H1 (cell line): ENCODE measurements at regions not wholly inside any gene's neighbourhood (a gene's known extent, or its start where the extent isn't known, plus 50 kb on each side); places are given as distances from the start of the nearest gene placed in this dataset.

Experiments
- CTCF ChIA-PET: fragments of 300-600 bp; sonication (Branson Sonifier 250); formaldehyde crosslinking; loops from one replicate; lab custom pipeline; 2021; ENCODE audit not compliant: partially characterized antibody; lab: Charles Lee
- POLR2A ChIA-PET: fragments of 300-600 bp; sonication (Branson Sonifier 250); formaldehyde crosslinking; loops from one replicate; lab custom pipeline; 2021; ENCODE audit warnings: inconsistent platforms; ENCODE audit not compliant: partially characterized antibody; lab: Charles Lee
- DNase-seq, 2 experiments: peaks; one replicate each; pipeline versions ENCODE4 v3.0.0 to v3.0.0-alpha.2; 2010 to 2022; ENCODE audit warnings: low spot score in 2 of 2, low read depth in 1 of 2, mixed read lengths in 1 of 2
- FAIRE-seq: peaks from 2 replicates; lab custom pipeline; 2011; peaks lifted over from hg19 to GRCh38; lab: Jason Lieb, UNC
- H2AFZ ChIP-seq: 2 replicates; pipeline ENCODE4 v1.8.1; 2012; ENCODE audit warnings: low read length, inconsistent platforms
- H2AK5ac ChIP-seq: 2 replicates; pipeline ENCODE4 v1.6.1; 2013; ENCODE audit warnings: low read depth, low read length
- H2BK120ac ChIP-seq: replicated peaks from 2 replicates; pipeline ENCODE3; 2013; ENCODE audit warnings: low read depth, low read length, inconsistent platforms
- H2BK12ac ChIP-seq: 2 replicates; pipeline ENCODE4 v1.6.1; 2013; ENCODE audit warnings: low read depth, low read length
- H2BK15ac ChIP-seq: 2 replicates; pipeline ENCODE4 v1.6.1; 2013; ENCODE audit warnings: low read length
- H2BK20ac ChIP-seq: 2 replicates; pipeline ENCODE4 v1.6.1; 2013; ENCODE audit warnings: low read length
- H2BK5ac ChIP-seq: 2 replicates; pipeline ENCODE4 v1.6.1; 2013; ENCODE audit warnings: low read depth, low read length
- H3K14ac ChIP-seq: 2 replicates; pipeline ENCODE4 v1.6.1; 2013; ENCODE audit warnings: inconsistent platforms; ENCODE audit not compliant: insufficient read length
- H3K18ac ChIP-seq: 2 replicates; pipeline ENCODE4 v1.6.1; 2013; ENCODE audit warnings: low read length; ENCODE audit errors: extremely low read depth
- H3K23ac ChIP-seq: 2 replicates; pipeline ENCODE4 v1.6.1; 2013; ENCODE audit warnings: inconsistent platforms; ENCODE audit not compliant: insufficient read length
- H3K23me2 ChIP-seq: 2 replicates; pipeline ENCODE4 v1.6.1; 2013; ENCODE audit warnings: low read depth, low read length
- H3K27ac ChIP-seq: 2 replicates; pipeline ENCODE4 v1.6.1; 2011; ENCODE audit warnings: low read depth, low read length, inconsistent platforms
- H3K27me3 ChIP-seq, 4 experiments: replicated peaks in 1 of 4; 1 replicate in 1 of 4; 2 replicates in 3 of 4; pipeline versions ENCODE4 v1.6.1 to v1.8.1; 2011 to 2013; ENCODE audit warnings: low read length in 3 of 4, mild to moderate bottlenecking in 3 of 4, inconsistent platforms in 2 of 4, mixed read lengths in 2 of 4, moderate library complexity in 1 of 4; ENCODE audit not compliant: control insufficient read depth in 3 of 4, insufficient read depth in 3 of 4; ENCODE audit errors: extremely low read depth in 1 of 4
- H3K36me3 ChIP-seq, 4 experiments: 2 replicates each; pipeline versions ENCODE4 v1.6.1 to v1.8.1; 2011 to 2013; ENCODE audit warnings: mild to moderate bottlenecking in 4 of 4, low read length in 3 of 4, moderate library complexity in 2 of 4, control low read depth in 1 of 4, inconsistent platforms in 1 of 4; ENCODE audit not compliant: insufficient read depth in 4 of 4, control insufficient read depth in 2 of 4
- H3K4ac ChIP-seq: replicated peaks from 2 replicates; pipeline ENCODE3; 2013; ENCODE audit warnings: low read length, low read depth, mixed read lengths, inconsistent platforms; ENCODE audit not compliant: insufficient read length
- H3K4me1 ChIP-seq, 4 experiments: replicated peaks in 1 of 4; 1 replicate in 1 of 4; 2 replicates in 3 of 4; pipeline versions ENCODE4 v1.6.1 to v1.8.1; 2011 to 2013; ENCODE audit warnings: low read length in 3 of 4, inconsistent platforms in 2 of 4, mixed read lengths in 1 of 4; ENCODE audit not compliant: insufficient read depth in 4 of 4, control insufficient read depth in 3 of 4
- H3K4me2 ChIP-seq, 2 experiments: 2 replicates each; pipeline versions ENCODE4 v1.6.1 to v1.8.1; 2011 to 2013; ENCODE audit warnings: low read depth in 2 of 2, low read length in 2 of 2, control low read depth in 1 of 2, inconsistent platforms in 1 of 2, mild to moderate bottlenecking in 1 of 2; ENCODE audit not compliant: insufficient read depth in 1 of 2
- H3K4me3 ChIP-seq, 4 experiments: fragments of 200-600, 300-600 bp in 1 of 4; sonication (generic), shearing (Covaris generic), sonication (Bioruptor Twin) in 1 of 4; 2 replicates each; pipeline versions ENCODE4 v1.5.1 to v1.8.1; 2011 to 2016; ENCODE audit warnings: low read length in 4 of 4, low read depth in 3 of 4, control low read depth in 2 of 4, inconsistent platforms in 2 of 4, mild to moderate bottlenecking in 2 of 4, mixed read lengths in 1 of 4, moderate library complexity in 1 of 4; ENCODE audit not compliant: insufficient read depth in 2 of 4; ENCODE audit errors: extremely low read depth in 1 of 4
- H3K56ac ChIP-seq: replicated peaks from 2 replicates; pipeline ENCODE3; 2013; ENCODE audit warnings: low read depth, mild to moderate bottlenecking, mixed read lengths, low read length, inconsistent platforms; ENCODE audit not compliant: insufficient read length
- H3K79me1 ChIP-seq: 2 replicates; pipeline ENCODE4 v1.6.1; 2013; ENCODE audit warnings: low read depth, low read length, control low read depth
- H3K79me2 ChIP-seq, 2 experiments: 2 replicates each; pipeline versions ENCODE4 v1.6.1 to v1.8.1; 2012 to 2013; ENCODE audit warnings: low read length in 2 of 2, mild to moderate bottlenecking in 2 of 2, inconsistent platforms in 1 of 2; ENCODE audit not compliant: insufficient read depth in 2 of 2, control insufficient read depth in 1 of 2
- H3K9ac ChIP-seq, 4 experiments: replicated peaks in 1 of 4; 1 replicate in 1 of 4; 2 replicates in 3 of 4; pipeline versions ENCODE4 v1.6.1 to v1.8.1; 2011 to 2013; ENCODE audit warnings: low read depth in 3 of 4, low read length in 3 of 4, control low read depth in 2 of 4, mild to moderate bottlenecking in 2 of 4, moderate library complexity in 2 of 4, inconsistent platforms in 1 of 4; ENCODE audit errors: extremely low read depth in 1 of 4
- H3K9me3 ChIP-seq, 2 experiments: 2 replicates each; pipeline versions ENCODE4 v1.6.1 to v1.8.1; 2012 to 2013; ENCODE audit warnings: mild to moderate bottlenecking in 2 of 2, moderate library complexity in 2 of 2, control low read depth in 1 of 2, inconsistent platforms in 1 of 2, low read depth in 1 of 2, low read length in 1 of 2, mixed read lengths in 1 of 2; ENCODE audit not compliant: insufficient read depth in 2 of 2
- H4K20me1 ChIP-seq, 2 experiments: replicated peaks in 1 of 2; 2 replicates each; pipeline versions ENCODE3 to v1.8.1; 2011 to 2013; ENCODE audit warnings: inconsistent platforms in 2 of 2, low read length in 2 of 2, mild to moderate bottlenecking in 1 of 2; ENCODE audit not compliant: insufficient read depth in 2 of 2, control insufficient read depth in 1 of 2
- H4K5ac ChIP-seq: 2 replicates; pipeline ENCODE4 v1.6.1; 2013; ENCODE audit warnings: low read length, low read depth, mixed read lengths, inconsistent platforms; ENCODE audit not compliant: insufficient read length
- H4K8ac ChIP-seq: 2 replicates; pipeline ENCODE4 v1.8.0; 2013; ENCODE audit warnings: mild to moderate bottlenecking, moderate library complexity, low read length, inconsistent platforms; ENCODE audit not compliant: insufficient read depth; ENCODE audit errors: extremely low read depth
- H4K91ac ChIP-seq: replicated peaks from 2 replicates; pipeline ENCODE3; 2013; ENCODE audit warnings: low read length, mixed read lengths, inconsistent platforms; ENCODE audit not compliant: insufficient read length
- ASH2L ChIP-seq: fragments of 200-600, 300-600 bp; sonication (generic); IDR thresholded peaks from one replicate; pipeline ENCODE4 v1.7.1; 2017; ENCODE audit warnings: low read length
- BCL11A ChIP-seq, 2 experiments: IDR thresholded peaks; one replicate each; pipeline ENCODE4 v1.6.1; 2011; ENCODE audit warnings: low read depth in 2 of 2, low read length in 2 of 2, mild to moderate bottlenecking in 2 of 2
- BRCA1 ChIP-seq: IDR thresholded peaks from 2 replicates; pipeline ENCODE4 v1.6.1; 2012; ENCODE audit warnings: low read depth, low read length, improper control_type of control experiment
- CBX5 ChIP-seq: fragments of 300-800, 300-1000 bp; sonication (generic); IDR thresholded peaks from 2 replicates; pipeline ENCODE4 v1.7.1; 2016; ENCODE audit warnings: antibody characterized with exemption, low read length, low read depth
- CREB1 ChIP-seq: IDR thresholded peaks from 2 replicates; pipeline ENCODE4 v1.6.1; 2012; ENCODE audit warnings: inconsistent platforms
- JUND ChIP-seq: IDR thresholded peaks from 2 replicates; pipeline ENCODE4 v1.6.1; 2011; ENCODE audit warnings: mild to moderate bottlenecking, improper control_type of control experiment, low read length
- POU5F1 ChIP-seq: IDR thresholded peaks from 2 replicates; pipeline ENCODE4 v1.6.1; 2011; ENCODE audit warnings: low read depth, mild to moderate bottlenecking, low read length, moderate library complexity
- RFX5 ChIP-seq: IDR thresholded peaks from 2 replicates; pipeline ENCODE4 v1.6.1; 2011; ENCODE audit warnings: low read depth, low read length, improper control_type of control experiment, borderline replicate concordance
- SUZ12 ChIP-seq: fragments of 200-600 bp; sonication (generic); IDR thresholded peaks from 2 replicates; pipeline ENCODE4 v1.6.1; 2012; ENCODE audit warnings: mild to moderate bottlenecking, inconsistent platforms, low read length, moderate library complexity, mixed read lengths
- TAF7 ChIP-seq: optimal IDR thresholded peaks from 2 replicates; pipeline ENCODE3; 2011; ENCODE audit warnings: low read depth, mild to moderate bottlenecking, inconsistent platforms, low read length, moderate library complexity, borderline replicate concordance
- WGBS, 2 experiments: shearing (Covaris generic) in 1 of 2; methylation state at CpG; one replicate each; pipeline versions ENCODE4 v1.1.6 to v1.1.7; 2013 to 2015; ENCODE audit warnings: low lambda C conversion rate in 2 of 2, mixed read lengths in 2 of 2, inconsistent platforms in 1 of 2, low coverage in 1 of 2, missing lambda C conversion rate in 1 of 2; ENCODE audit not compliant: insufficient replicate concordance in 2 of 2, insufficient coverage in 1 of 2, insufficient read length in 1 of 2; ENCODE audit errors: extremely low coverage in 1 of 2, missing lambda C conversion rate in 1 of 2; 5-methylcytosine and 5-hydroxymethylcytosine counted together

DNA sequence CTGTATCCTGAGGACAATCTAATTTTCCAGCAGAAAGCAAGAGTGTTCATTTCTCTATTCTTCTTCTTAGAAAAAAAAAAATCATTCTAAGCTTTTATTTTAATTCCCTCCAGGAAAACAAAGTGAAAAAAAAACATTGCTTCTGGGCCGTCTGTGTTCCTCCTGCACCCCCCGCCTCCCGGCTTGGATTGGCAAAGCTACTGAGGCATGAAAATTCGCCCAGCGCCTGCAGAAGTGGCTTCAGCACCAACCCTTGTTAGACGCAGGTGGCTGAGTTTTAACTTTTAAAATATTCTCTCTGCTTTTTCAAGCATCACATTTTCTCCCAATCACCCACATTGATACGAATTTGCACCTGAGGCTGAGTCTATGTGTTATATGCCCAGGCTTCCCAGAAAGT lies 401.6 kb downstream of the BRD1 start:
- TF ChIP-seq BRCA1 (no peak), ASH2L (no peak), BCL11A (IDR thresholded peaks at IDR 0.05; ENCODE audit: low read depth in 2 of 2, low read length in 2 of 2) (no peak), JUND (no peak), SUZ12 (no peak), CREB1 (no peak), RFX5 (no peak), POU5F1 (no peak), CBX5 (no peak), TAF7 (no peak)
- TF ChIP-seq, all 59 proteins: peak for 0
- Histone ChIP-seq H4K20me1 (peaks cover 0 to 2% of the 10 kb centered on the region in 2 experiments), H2BK120ac (no peak overlapping the region), H2AK5ac (no peak overlapping the region), H3K23me2 (0 out of 2 replicates have a peak, but pooled peaks cover 3% of the 10 kb centered on the region), H3K9ac (no peak overlapping the region), H3K36me3 (no peaks in the 10 kb centered on the region), H3K79me1 (no peaks in the 10 kb centered on the region; the same call in 1 of the 2 replicates), H3K4ac (no peak overlapping the region), H3K27me3 (no peaks in the 10 kb centered on the region), H4K91ac (no peak overlapping the region), H2BK15ac (no peak overlapping the region), H3K14ac (no peak overlapping the region), H4K5ac (no peak overlapping the region), H2AFZ (no peak overlapping the region), H3K9me3 (no peaks in the 10 kb centered on the region), H3K4me1 (peaks cover 0 to 3% (median 1%) of the 10 kb centered on the region in 4 experiments; a peak in 2 of 7 replicates), H3K56ac (no peak overlapping the region), H2BK12ac (no peak overlapping the region), H3K4me2 (no peak overlapping the region), H3K27ac (no peak overlapping the region), H3K23ac (no peak overlapping the region), H3K4me3 (no peak overlapping the region), H2BK20ac (no peak overlapping the region), H2BK5ac (no peak overlapping the region), H3K79me2 (no peaks in the 10 kb centered on the region), H4K8ac (no peak overlapping the region), H3K18ac (no peak overlapping the region)
- 89% methylated on average over 7 of the region's 7 CpGs; no CpG with 5 or more reads in 1 of the 2 experiments for WGBS, 2 experiments
- no peak for DNase-seq
- ChIA-PET CTCF (interaction anchor here (1.2 to 1.3 kb wide), 2 partner anchors 8 to 482 kb away, joined by 3 to 4 read pairs; no protein-coding TSS in a partner anchor), POLR2A (no interaction called here)
- FAIRE-seq = no peak
